HG03558 (cell line): ENCODE measurements at regions not wholly inside any gene's neighbourhood (a gene's known extent, or its start where the extent isn't known, plus 50 kb on each side); places are given as distances from the start of the nearest gene placed in this dataset.

ENCODE experiments used
- ATAC-seq: cut with Tn5 transposase; IDR thresholded peaks from one replicate; pipeline ENCODE4 v1.9.1; 2021; ENCODE audit warnings: moderate number of reproducible peaks; ENCODE audit not compliant: unreplicated experiment; ENCODE audit errors: extremely low read depth

DNA sequence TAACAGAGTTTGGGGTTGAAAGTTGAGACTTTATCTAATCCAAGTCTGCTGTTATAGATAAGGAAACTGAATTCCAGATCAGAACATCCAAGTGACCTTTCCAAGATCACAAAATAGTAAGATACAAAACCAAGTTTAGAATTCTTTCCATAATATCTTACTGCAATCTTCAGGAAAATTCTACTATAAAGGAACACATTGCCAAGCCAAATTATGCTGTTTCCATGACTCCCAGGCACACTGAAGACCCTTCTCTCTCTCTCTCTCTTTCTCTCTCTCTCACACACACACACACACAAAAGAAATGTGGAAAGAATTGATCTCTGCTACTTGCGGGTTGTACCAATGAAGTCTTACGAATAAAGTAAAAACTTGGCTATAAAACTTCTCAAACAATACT, 398.4 kb downstream of the METTL4 start:
- ATAC-seq = no peak

DNA sequence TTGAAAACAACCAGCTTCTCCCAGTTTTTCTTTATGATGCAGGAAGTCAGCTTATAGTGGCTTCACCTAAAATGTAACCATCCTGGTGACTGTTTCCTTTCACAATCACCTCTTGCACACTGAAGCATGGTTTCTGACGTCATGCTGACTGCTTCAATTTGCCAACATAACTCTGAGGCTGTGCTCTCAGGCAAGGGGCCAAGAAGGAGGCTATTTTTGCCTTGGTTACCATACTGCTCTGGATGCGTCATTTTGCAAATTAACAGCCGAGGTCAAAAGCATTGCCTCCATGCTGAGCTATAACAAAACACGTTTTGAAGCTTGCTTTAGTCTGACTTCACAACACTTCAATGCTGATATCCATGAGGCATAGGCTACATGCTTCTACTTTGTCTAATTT, 397.8 kb downstream of the METTL4 start:
- no peak for ATAC-seq

DNA sequence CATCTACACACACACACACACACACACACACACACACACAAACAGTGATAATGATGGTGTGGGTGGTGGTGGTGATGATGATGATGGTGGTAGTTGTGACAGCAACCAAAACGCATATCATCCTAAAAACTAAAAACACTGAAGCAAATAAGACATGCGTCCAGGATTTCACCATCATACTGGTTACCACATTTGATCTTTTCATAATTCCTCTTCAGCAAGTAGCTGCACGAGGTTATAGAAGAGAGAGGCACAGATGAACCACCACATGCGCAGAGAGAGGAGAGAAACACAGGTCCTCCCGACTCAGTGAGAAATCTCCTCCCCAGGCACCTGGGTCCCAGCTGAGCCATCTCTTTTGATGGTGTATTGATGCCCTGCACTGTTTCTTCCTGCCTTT, 393.3 kb downstream of the METTL4 start:
- no peak for ATAC-seq

DNA sequence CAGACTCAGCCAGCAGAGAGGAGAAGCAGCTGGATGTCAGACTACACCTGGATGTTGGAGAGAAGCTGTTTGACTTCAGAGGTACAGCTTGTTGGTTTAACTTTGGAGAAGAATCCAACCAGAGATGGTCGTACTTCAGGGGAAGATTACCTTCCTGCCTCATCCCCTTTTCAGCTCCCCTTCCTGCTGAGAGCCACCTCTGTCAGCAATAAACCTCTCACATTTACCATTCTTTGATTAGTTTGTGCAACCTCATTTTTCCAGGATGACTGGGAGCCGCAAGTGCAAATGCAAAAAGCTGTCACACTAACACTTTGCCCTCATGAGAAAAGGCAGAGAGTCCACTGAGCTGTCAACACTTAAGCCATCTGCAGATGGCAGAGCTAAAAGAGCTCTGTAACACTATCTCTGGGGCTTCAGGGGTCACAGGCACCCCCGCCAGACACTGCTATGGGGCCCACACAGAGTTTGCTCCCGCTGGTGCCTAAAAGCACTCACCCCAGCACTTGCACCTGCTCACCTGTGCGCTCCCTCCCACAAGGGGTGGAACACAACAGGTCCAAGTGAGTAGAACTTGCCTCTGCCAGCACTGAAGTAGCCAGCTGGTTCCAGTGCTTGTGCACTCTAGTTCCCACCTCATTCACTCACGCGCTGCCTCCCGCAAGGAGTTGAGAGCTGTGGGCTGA, 391.7 kb downstream of the METTL4 start:
- ATAC-seq = no peak

DNA sequence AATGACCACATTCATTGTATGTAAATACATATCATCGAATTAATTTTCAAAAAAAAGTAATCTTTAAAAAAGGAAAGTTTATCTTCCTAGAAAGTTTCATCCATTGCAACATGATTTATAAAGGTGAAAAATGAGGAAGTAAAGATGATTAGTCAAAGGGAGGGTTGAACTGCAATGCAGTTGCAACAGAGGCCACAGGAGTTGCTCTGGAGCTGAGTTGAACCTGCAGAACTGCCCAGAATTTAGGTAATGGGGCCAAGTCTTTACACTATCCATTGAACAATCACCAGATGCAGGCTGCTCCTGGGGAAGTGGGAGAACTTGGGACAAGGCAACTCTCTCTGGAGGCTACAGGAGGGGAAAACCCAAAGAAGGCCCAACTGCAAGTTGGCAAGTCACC, 390.7 kb downstream of the METTL4 start:
- no peak for ATAC-seq

DNA sequence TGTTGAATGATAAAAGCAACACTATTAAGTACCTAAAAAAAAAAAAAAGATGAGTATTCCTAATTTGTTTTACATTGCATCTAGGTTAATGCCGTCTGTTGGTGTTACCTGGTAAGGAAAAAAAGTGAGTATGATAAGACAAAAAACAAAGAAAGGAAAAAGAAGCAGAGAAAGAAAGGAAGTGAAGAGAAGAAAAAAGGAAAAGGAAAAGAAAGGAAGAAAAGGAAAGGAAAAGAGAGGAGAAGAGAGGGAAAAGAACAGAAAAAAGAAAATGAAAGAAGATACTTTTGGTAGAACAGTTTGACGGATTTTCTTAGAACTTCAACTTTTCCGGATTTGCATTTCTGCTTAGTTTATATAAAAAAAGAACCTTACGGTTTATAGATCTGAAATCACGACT, 387.9 kb downstream of the METTL4 start:
- no peak for ATAC-seq

DNA sequence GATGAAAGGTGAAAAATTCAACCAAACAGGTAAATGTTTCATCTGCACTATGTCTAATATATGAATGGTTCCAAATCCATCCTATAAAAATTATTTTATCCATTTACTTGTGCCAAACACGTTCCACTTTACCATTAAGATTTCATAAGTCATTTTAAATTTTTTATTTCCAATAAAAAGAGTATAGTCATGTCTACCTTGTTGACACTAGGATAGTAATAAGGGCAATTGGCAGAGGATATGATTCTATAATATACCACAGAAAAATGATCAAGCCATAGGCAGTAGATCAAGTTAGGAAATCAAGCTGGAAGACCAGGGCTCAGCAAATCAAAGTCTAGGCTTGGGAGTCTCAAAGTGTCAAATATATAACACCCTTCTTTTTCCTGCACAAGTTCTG, 384.3 kb downstream of the METTL4 start:
- ATAC-seq = no peak

DNA sequence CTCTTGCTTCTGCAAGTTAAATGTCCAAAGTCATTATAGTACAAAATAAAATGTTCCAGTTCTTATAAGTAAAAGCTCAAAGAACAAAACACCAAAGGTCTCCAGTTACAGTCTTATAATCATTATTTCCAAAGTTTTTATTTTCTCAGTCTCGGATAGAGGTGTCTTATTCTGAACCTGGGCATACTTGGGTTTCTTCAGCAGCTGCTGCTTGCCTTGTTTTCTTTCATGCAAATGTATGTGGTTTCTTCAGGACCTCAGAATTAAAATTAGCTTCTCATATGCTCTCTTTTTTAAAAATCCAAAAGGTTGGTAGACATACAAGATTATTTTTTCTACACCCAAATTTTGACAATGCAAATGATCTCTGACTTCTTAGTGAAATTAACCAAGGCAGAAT, 383.0 kb downstream of the METTL4 start:
- ATAC-seq = no peak

DNA sequence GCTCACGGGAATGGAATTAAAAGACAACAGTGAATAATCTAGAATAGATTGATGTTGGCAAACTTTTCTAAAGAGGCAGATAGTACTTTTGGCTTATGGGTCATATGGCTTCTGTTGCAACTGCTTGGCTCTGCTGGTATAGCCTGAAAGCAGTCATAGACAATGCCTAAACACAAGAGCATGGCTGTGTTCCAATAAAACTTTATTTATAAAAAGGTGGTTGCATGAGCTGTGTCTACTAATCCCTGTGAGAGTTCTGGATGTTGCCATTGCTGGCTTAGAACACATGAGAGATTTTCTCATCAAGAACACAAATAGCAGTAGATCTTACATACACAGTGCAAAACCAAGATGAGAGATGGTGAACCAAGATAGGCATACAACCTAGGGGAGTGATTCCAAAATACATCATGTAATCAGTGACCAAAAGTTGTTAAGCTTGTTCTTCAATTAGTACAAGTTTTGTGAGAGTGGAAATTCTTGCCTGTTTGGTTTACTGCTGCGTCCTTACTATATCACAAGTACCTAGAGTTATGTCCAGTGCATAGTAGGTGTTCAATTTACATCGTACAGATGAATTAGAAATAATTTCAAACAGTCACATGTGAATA, 380.0 kb downstream of the METTL4 start:
- ATAC-seq = no peak

DNA sequence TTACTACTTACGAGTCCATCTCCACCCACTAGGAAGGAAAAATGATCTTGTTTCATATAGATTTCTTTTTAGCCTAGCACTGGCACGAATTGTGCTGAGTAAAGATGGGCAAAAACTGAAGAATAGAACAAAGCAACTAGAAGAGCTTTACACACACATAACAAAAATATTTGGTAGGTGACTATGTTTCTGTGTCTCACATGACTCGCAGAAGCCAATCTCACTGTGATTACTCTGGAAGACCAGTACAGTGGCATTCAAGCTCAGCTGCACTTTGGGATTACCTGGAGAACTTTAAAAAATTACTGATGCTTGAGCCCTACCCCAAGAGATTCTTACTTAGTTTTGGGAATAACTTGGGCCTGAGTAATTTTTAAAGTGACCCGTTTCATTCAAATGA, 378.7 kb downstream of the METTL4 start:
- no peak for ATAC-seq

DNA sequence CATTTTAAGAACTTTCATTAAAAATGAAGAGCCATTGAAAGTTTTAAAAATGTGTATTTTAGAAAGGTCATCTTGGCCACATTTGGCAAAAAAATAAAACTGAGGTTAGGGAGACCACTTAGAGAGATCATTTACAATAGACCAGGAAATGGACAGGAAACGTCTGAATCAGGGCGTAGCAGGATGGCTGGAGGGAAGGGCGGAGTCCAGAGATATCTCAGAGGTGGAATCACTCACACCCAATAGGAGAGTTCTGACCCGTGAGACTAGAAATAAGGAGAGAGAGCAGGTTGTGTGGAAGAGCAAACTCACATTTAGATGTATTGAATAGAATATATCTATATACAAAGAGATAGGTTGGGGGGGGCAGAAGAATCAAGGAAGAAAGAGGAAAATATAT, 373.4 kb downstream of the METTL4 start:
- ATAC-seq = no peak

DNA sequence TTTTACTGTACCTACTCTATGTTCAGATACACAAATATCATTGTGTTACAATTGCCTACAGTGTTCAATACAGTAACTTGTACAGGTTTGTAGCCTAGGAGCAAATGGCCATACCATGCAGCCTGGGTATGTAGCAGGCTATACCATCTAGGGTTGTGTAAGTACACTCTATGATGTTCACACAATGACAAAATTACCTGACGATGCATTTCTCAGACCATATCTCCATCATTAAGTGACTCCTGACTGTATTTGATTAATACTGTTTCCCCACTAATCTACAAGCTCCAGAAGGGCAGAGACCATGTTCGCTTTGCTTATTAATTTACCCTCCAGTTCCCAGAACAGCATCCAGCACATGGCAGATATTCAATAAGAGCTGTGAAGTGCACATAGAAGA, 372.2 kb downstream of the METTL4 start:
- no peak for ATAC-seq

DNA sequence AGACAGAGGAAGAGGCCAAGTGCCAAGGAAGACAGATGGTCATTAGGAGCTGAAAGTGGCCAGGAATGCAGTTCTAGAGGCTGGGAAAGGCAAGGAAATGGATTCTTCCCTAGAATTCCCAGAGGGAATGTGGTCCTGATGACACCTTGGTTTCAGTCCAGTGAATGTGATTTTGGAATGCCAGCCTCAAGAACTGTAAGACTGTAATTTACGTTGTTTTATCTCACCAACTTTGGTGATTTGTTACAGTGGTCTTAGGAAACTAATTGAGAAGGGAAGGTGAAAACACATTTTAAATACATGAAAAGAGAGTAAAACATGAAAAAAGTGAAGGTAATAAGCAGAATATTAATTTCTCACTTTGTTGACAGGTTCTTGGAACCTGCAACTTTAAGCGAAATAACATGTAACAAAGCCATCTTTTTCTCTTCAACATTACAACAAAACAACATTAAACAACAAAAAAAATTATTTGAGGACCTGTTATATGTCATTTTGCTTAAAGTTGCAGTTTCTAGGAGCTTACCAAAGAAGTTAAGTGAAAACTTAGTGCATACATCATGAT, 370.2 kb downstream of the METTL4 start:
- ATAC-seq = no peak

DNA sequence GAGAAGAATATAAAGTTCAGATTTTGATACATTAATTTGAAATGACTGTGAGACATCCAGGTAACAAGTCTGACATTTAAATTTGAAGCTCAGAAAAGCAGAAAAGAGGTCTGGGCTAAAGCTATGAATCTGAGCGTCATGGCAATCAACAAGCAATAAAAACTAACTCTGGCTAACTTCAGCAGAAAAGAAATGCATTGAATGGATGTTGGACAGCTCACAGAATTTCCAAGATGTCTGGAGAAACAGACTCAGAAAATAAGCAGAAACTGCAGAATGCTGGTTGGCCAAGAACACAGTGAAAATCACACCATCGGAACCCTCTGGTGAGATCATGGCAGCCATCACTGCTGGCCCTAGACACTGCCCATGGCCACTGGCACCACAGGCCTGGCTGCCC, 366.6 kb downstream of the METTL4 start:
- ATAC-seq = no peak

DNA sequence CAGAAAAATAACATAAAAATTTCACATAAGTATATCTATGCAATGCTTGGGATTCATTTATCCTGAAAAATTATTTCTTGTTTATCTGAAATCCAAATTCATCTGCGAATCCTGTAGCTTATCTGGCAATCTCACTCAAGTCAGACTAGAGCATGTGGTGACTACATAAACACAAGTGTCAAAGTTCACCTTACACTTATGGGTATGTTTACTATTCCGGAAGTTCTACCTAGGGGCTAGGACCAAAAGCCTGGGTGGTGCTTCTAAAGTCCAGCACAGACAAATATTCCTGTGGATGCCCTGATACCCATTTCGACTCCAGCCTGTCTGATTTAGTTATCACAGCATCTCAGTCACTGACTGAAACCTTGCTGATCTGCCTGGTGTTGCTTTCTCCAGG, 364.0 kb downstream of the METTL4 start:
- no peak for ATAC-seq

DNA sequence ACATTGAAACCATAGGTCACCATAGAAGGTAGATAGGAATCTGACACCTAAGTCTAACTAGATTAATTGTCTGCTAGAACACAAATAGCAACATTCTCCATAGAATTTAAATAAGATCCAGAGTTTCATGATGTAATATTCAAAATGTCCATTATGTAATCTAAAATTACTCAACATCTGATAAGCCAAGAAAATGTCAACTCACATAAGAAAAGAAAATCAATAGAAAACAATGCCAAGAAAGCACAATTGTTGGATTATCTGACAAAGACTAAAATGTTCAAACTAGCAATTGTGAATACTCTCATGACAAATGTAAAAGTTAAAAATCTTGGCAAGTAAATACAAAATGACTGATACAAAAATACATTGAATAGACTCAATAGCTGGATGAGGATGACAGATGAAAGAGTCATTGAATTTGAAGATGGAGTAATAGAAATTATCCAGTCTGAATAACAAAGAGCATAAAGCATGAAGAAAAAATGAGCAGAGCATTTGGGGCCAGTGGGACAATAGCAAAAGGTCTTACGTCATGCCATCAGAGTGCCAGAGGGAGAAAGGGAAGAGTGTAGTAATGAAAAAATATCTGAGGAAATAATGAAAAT, 358.6 kb downstream of the METTL4 start:
- no peak for ATAC-seq

DNA sequence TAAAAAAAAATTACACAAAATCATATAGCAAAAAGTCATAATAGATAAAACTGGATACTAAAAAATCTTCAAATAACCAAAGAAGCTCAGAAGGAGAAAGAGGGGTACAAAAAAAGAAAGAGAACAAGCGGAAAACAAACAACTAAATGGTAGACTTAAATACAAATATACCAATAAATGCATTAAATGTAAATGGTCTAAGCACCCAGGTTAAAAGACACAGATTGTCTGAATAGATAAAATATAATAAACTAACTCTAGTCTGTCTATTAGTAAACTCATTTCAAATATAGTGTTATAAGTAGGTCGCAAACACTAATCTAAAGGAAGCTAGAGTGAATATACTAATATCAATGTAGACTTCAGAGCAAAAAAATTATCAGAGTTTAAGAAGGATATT, 357.4 kb downstream of the METTL4 start:
- ATAC-seq = no peak

DNA sequence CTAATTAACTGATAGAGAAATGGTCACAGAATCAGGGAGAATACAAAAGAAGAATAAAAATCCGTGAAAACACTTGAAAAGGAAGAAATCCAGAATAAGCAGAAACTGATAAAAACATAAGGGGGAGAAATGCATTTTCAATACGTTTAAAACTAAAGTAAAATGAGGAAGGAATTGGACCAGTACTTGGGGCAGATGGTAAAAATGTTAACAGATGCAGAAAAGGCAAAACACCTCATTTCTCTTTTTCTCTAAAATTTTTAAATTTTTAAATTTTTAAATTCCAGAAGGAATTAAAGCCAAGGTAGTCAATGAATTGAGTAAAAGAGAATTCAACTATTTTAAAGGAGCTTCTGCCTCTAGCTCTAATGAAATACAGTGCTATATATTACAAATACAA, 353.9 kb downstream of the METTL4 start:
- no peak for ATAC-seq

DNA sequence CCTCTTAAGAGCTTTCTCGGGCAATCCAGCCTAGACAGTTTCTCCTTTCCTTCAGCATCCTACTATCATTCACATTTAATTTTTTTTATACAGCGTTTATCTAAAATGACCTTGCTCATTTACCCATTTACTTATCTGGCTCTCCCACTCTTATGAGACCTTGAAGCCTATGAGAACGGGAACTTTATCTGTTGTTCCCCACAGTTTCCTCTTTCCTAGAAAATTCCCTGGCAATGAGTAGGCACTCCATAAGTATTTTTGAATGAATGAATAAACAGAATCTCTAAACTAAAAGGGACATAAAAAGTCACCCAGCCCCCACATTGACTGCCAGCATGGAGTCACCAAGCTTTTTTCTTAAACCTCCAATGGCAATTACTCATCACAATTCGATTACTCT, 353.2 kb downstream of the METTL4 start:
- no peak for ATAC-seq

DNA sequence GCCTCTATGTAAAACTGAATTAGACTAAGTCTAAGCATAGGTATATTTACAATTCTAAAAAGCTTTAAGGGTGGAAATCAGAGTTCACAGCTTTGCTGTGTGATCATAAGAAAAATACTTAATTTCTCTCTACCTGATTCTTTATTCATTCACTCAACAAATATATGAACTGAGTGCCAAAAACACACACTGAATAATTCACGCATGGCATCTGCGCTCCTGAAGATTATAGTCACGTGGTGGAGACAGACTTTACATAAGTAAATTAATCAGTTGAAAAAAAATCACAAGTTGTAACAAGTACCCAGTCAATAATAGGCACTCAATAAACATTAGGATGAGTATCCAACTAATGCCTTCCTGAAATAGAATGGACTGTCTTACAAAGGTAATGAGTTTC, 351.6 kb downstream of the METTL4 start:
- no peak for ATAC-seq

DNA sequence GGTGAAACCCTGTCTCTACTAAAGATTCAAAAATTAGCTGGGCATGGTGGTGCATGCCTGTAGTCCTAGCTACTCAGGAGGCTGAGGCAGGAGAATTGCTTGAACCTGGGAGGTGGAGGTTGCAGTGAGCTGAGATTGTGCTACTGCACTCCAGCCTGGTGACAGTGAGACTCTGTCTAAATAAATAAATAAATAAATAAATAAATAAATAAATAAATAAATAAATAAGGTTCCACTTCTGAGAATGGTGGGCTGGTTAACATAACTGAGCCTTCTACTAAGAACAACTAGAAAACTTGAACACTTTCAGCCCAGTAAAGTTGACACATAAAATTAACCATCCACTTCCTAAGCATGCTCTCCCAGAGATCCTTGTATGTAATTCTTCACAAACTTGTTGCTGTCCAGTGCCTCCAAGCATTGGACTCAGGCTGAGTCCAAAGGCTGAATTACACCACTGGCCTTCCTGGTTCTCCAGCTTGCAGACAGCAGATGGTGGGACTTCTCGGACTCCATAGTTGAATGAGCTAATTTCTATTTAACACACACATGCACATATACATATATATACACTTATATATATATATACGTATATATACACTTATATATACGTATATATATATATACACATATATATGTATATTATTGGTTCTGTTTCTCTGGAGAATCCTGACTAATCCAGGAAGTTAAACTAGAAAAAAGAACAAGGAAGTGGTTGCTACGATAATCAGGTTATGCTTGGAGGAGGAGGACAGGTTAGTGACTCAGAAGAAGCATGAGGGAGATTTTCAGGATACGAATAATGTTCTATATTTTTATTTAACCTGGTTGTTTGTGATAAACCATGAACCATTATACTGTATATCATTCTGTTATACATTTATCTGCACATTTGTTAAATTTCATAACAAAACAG, 348.8 kb downstream of the METTL4 start:
- ATAC-seq = no peak
